Activated naive CD4-positive, alpha-beta T cell treated with anti-CD3 and anti-CD28 coated beads for 36 hours (primary cell): ENCODE measurements at regions not wholly inside any gene's neighbourhood (a gene's known extent, or its start where the extent isn't known, plus 50 kb on each side); places are given as distances from the start of the nearest gene placed in this dataset.

ENCODE experiments used
- CTCF ChIA-PET: fragments of 350-600 bp; sonication (Branson Sonifier 250); formaldehyde crosslinking; loops from one replicate; lab custom pipeline; 2021; ENCODE audit warnings: antibody characterized with exemption; lab: Charles Lee
- DNase-seq: peaks from one replicate; pipeline ENCODE4 v3.0.0-alpha.2; 2020
- H3K27ac Mint-ChIP-seq: one replicate; pipeline ENCODE4 v1.8.0; 2021; ENCODE audit warnings: mild to moderate bottlenecking, mixed read lengths
- H3K27me3 Mint-ChIP-seq: one replicate; pipeline ENCODE4 v1.8.0; 2021; ENCODE audit warnings: low read depth, mixed read lengths
- H3K36me3 Mint-ChIP-seq: one replicate; pipeline ENCODE4 v1.8.0; 2021; ENCODE audit warnings: low read depth, mixed read lengths
- H3K4me1 Mint-ChIP-seq: one replicate; pipeline ENCODE4 v1.8.0; 2021; ENCODE audit warnings: low read depth, mixed read lengths
- H3K4me3 Mint-ChIP-seq: one replicate; pipeline ENCODE4 v1.8.0; 2021; ENCODE audit warnings: mild to moderate bottlenecking, moderate library complexity, mixed read lengths
- H3K9me3 Mint-ChIP-seq: one replicate; pipeline ENCODE4 v1.8.0; 2021; ENCODE audit warnings: mixed read lengths
- intact Hi-C: fragments of 100-400 bp; cut with micrococcal nuclease; formaldehyde crosslinking; loops from one replicate; pipeline ENCODE4 v1.15.1; 2023

DNA sequence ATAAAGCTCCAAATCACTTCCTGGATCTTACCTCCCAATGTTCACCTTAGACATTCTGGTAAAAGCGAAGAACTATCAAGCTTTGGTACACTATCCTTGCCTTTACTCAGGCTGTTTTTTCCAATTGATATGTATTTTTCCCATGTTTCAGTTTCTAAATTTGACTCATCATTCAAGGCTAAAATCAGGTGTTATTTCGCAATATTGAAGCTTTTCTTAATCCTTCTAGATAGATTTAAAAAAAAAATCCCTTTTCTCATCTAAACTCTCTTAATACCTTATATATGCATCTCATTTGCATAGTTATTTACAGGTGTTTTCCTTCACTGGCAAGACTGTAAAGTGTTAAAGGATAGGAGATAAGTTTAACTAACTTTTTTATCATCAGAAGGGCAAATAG, 608.1 kb upstream of the FAM241A start:
- intact Hi-C loops, result no loop called here
- Mint-ChIP-seq H3K36me3 (no peaks in the 10 kb centered on the region), H3K9me3 (no peaks in the 10 kb centered on the region), H3K27me3 (no peaks in the 10 kb centered on the region), H3K27ac (no peak overlapping the region), H3K4me1 (no peaks in the 10 kb centered on the region), H3K4me3 (no peak overlapping the region)
- DNase-seq, result no peak
- CTCF ChIA-PET, result interaction anchor here (0.6 kb wide), 1 partner anchor 20 kb away, joined by 3 read pairs; no protein-coding TSS in a partner anchor

DNA sequence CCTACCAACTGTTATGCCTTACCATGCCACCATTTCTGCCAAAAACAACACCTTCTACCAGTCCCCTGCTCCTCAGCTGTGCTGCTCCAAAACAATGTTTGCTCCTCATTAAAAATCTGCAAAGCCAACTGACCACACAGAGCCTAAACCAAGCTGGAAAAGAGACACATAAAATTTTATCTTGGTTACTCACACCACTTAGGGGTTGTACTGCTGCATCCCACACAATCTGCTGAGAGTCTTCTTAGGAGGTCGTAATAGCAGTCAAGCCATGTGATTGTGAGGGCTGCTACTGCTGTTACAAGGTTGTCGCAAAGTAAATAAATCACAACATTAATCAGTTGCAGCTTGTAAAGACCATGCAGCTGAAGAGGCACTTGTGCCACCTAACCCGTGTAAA, 607.4 kb upstream of the FAM241A start:
- H3K27ac Mint-ChIP-seq, result no peak overlapping the region
- no peaks in the 10 kb centered on the region for H3K36me3 Mint-ChIP-seq
- intact Hi-C loops, result no loop called here

DNA sequence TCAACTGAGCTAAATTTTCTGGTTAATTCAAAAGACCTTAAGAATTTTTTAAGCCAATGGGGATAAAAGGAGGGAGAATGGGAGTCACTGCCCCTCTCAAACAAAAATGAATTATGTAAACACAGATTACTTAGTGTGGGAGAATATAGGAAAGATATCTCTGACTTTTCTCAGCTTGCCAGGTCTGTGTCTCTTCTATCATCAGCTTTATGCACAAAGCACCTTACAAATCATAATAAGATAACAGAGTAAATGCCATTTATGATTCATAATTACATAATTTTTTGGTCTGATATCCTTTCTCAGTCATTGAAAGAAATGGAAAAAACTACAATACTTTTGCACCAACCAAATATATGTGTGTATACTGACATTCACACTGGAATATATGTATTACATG, 604.6 kb upstream of the FAM241A start:
- Mint-ChIP-seq H3K36me3 (no peaks in the 10 kb centered on the region), H3K27ac (no peak overlapping the region), H3K4me3 (no peak overlapping the region), H3K27me3 (no peaks in the 10 kb centered on the region), H3K4me1 (no peaks in the 10 kb centered on the region), H3K9me3 (no peaks in the 10 kb centered on the region)
- intact Hi-C loops, result no loop called here
- CTCF ChIA-PET, result no interaction called here
- no peak for DNase-seq

More for the DNA sequence above, 607.4 kb upstream of the FAM241A start:
- CTCF ChIA-PET, result no interaction called here
- Mint-ChIP-seq H3K27me3 (no peaks in the 10 kb centered on the region), H3K4me1 (no peaks in the 10 kb centered on the region), H3K9me3 (no peaks in the 10 kb centered on the region), H3K4me3 (no peak overlapping the region)
- no peak for DNase-seq

DNA sequence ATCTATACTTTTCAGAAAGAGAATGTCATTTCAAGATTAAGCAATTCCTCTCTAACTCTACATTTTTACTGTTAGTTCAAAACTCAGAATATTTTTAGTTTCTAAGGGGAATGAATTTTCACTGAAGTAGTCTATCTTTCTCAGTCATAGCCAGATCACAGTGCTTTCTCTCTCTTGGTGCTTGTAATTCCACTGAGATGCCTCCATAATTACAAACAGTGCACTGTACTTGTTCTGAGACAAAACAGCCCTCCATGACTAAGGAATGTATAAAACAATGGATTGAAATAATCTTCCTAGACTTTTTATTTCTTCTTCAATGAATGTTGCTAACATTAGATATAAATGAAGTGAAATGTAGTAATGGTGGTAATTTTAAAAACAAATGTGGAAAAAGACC, 603.2 kb upstream of the FAM241A start:
- Mint-ChIP-seq H3K4me3 (no peak overlapping the region), H3K27ac (no peak overlapping the region), H3K36me3 (no peaks in the 10 kb centered on the region), H3K9me3 (no peaks in the 10 kb centered on the region), H3K4me1 (no peaks in the 10 kb centered on the region), H3K27me3 (no peaks in the 10 kb centered on the region)
- intact Hi-C loops, result no loop called here
- no peak for DNase-seq
- CTCF ChIA-PET, result no interaction called here

DNA sequence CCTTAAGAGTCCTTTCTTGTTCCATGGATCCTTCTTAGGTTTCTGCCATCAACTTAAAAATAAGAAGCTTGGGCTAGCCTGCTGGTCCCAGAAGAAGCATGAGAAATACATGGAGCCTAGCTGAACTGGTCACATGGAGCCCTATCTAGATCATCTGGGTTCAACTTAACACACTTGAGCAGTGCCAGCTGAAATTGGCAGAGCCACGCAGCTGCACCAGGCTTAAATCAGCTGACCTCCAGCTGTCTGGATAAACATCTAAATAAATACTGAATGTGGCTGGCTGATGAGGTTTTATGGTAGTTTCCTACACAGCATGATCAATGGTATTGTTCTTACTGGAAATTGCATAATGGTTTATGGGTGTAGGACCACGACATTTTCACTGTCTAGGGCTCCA, 598.4 kb upstream of the FAM241A start:
- Mint-ChIP-seq H3K27ac (no peak overlapping the region), H3K4me3 (no peak overlapping the region), H3K27me3 (no peaks in the 10 kb centered on the region), H3K4me1 (no peaks in the 10 kb centered on the region), H3K36me3 (no peaks in the 10 kb centered on the region), H3K9me3 (no peaks in the 10 kb centered on the region)
- CTCF ChIA-PET, result no interaction called here
- DNase-seq, result no peak
- intact Hi-C loops, result no loop called here

DNA sequence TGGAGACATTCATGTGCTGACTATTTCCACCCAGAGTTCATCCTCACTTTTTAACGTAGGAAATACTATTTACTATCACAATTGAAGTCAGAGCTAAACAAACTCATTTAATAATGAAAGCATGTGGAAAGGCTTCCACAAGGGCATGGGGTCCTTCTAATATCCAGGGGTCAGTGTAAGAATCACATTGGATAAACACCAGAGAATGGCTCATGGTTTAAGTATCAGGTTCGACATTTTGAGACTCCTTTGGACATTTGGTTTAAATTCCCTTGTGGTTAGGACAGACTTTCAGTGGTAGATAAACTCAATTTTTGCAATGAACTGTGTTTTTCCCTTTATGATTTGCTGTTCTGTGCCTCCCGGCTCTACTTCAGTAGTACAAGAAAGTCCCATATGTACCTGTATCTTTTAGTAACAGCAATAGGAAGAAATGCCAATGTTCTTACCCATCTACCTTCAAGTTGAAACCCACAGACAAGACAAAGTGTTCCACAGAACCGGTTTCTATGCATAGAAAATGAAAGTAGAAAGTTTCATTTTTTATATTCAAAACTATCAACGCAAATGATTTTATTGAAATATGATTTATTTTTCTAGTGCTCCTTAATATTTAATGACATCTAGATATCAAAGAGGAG, 589.0 kb upstream of the FAM241A start:
- H3K4me1 Mint-ChIP-seq, result no peaks in the 10 kb centered on the region
- H3K9me3 Mint-ChIP-seq, result peaks cover 2% of the 10 kb centered on the region
- no peak overlapping the region for H3K4me3 Mint-ChIP-seq
- no peaks in the 10 kb centered on the region for H3K36me3 Mint-ChIP-seq
- no peak overlapping the region for H3K27ac Mint-ChIP-seq
- intact Hi-C loops, result no loop called here
- no peak for DNase-seq
- CTCF ChIA-PET, result no interaction called here
- no peaks in the 10 kb centered on the region for H3K27me3 Mint-ChIP-seq

DNA sequence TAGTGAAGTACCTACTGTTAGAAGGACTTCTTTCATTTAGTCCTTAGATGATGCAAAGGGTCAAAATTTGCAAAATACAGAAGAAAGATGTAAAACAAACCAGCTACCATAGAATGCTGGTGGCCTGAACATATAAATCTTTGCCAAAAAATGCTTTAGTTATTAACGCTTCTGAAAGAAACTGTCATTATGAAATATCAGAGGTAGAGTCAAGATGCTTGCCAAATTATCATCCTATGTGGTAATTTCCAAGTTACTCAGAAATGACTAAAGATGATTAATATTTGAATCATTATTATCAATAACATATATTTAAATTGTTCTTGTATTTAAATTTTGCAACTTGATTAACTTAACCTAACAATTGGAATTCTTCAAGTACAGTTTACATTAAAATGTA, 588.4 kb upstream of the FAM241A start:
- CTCF ChIA-PET, result no interaction called here
- H3K27ac Mint-ChIP-seq, result no peak overlapping the region
- H3K36me3 Mint-ChIP-seq, result no peaks in the 10 kb centered on the region
- no peaks in the 10 kb centered on the region for H3K4me1 Mint-ChIP-seq
- H3K4me3 Mint-ChIP-seq, result no peak overlapping the region
- intact Hi-C loops, result no loop called here
- no peaks in the 10 kb centered on the region for H3K27me3 Mint-ChIP-seq
- no peak for DNase-seq
- peaks cover 2% of the 10 kb centered on the region for H3K9me3 Mint-ChIP-seq

DNA sequence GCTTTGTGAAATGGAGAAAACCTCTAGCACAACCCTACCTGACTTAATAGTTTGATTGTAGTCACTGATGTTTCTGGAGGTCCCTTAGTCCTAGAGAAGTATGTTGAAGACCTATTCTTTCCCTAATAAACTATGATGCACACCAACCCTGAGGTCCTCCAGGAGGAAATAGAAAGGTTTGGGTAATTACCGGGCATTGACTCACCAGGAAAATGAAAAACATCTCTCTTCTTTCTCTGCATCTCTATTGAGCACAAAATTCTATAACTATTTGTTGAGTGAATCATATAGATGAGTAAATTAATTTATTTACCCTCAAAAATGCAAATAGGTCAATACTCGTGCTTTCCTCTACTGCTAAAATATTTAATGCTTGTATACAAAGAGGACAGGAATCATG, 582.4 kb upstream of the FAM241A start:
- no peaks in the 10 kb centered on the region for H3K4me1 Mint-ChIP-seq
- CTCF ChIA-PET, result no interaction called here
- H3K36me3 Mint-ChIP-seq, result no peaks in the 10 kb centered on the region
- H3K9me3 Mint-ChIP-seq, result peaks cover 6% of the 10 kb centered on the region
- H3K27ac Mint-ChIP-seq, result no peak overlapping the region
- intact Hi-C loops, result no loop called here
- no peak overlapping the region for H3K4me3 Mint-ChIP-seq
- no peak for DNase-seq
- no peaks in the 10 kb centered on the region for H3K27me3 Mint-ChIP-seq

DNA sequence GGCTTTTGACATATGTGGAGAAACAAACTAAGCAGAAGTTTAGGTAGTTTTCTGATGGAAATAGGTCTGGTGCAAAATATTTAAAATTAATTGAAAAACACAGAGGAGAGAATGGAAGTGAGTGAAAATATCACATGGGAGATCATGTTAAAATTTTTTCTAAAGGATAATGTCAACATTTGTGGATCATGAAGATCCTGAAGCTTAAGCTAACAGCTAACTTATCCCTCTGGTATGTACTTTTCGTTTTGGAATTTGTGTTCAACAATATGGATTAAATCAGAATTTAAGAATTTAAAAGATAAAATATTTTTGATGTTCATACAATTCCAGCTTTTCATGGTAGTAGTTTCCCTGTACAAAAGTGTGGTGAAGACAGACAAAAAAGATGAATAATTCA, 572.8 kb upstream of the FAM241A start:
- Mint-ChIP-seq H3K36me3 (no peaks in the 10 kb centered on the region), H3K4me3 (no peak overlapping the region), H3K27me3 (no peaks in the 10 kb centered on the region), H3K4me1 (no peaks in the 10 kb centered on the region), H3K9me3 (no peaks in the 10 kb centered on the region), H3K27ac (no peak overlapping the region)
- DNase-seq, result no peak
- intact Hi-C loops, result no loop called here
- CTCF ChIA-PET, result no interaction called here

DNA sequence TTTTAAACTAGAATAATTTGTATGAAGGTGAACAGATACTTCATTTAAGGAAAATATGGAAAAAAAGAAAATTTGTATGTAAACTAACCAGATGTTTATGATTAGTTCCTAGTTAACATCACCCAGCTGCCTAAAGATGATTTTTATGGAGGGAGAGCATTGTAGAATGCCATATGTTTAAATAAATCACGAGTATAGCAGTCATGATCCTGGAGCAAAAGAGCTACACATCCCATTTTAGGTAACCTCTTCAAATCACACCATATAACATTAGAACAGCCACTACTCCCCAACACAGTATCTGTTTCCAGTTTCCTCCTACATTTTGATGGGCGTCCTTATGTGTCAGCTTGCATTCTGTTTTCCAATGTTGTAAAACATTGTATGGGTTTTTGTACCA, 571.9 kb upstream of the FAM241A start:
- no peaks in the 10 kb centered on the region for H3K36me3 Mint-ChIP-seq
- intact Hi-C loops, result no loop called here
- no peaks in the 10 kb centered on the region for H3K27me3 Mint-ChIP-seq
- CTCF ChIA-PET, result interaction anchor here (0.6 kb wide), 1 partner anchor 305 kb away, joined by 7 read pairs; no protein-coding TSS in a partner anchor
- H3K4me3 Mint-ChIP-seq, result no peak overlapping the region
- H3K27ac Mint-ChIP-seq, result no peak overlapping the region
- DNase-seq, result no peak
- no peaks in the 10 kb centered on the region for H3K4me1 Mint-ChIP-seq
- no peaks in the 10 kb centered on the region for H3K9me3 Mint-ChIP-seq

DNA sequence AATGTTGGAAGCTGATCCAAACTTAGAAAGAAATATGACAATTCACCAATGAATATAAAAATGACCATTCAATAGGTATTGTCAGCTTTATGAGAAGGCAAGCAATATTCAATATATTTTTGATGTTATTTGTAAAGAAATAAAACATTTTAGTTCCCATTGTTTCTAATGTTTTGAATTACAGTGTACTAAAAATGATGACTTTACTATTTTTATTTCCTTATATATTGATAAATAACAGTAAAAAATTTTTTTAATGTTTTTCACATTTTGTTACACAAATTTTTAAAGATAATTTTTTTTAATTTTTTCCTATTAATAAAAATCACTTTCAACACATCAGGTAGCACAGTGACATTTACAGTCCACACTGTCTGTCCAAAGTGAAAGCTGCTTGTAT, 565.5 kb upstream of the FAM241A start:
- DNase-seq, result no peak
- Mint-ChIP-seq H3K36me3 (no peaks in the 10 kb centered on the region), H3K9me3 (peaks cover 8% of the 10 kb centered on the region), H3K27ac (no peak overlapping the region), H3K27me3 (no peaks in the 10 kb centered on the region), H3K4me1 (no peaks in the 10 kb centered on the region), H3K4me3 (no peak overlapping the region)
- CTCF ChIA-PET, result no interaction called here
- intact Hi-C loops, result no loop called here

DNA sequence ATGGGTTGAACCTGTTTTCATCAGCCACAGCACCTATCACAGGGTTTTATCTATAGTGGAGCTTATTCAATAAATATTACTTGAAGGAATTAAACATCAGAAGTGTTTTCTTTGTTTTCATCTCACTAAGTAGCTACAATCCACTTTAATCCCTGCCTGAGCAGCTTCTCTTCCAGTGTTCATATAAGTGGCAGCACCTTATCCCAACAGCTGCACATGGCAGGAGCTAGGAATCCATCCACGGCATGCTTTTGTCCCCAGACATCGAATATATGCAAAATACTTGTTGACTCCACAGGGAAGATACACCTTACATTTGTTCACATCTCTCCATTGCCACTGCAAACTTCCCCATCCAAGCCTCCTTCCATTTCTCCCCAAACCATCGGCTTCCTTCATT, 549.8 kb upstream of the FAM241A start:
- no peak for DNase-seq
- CTCF ChIA-PET, result no interaction called here
- no peaks in the 10 kb centered on the region for H3K27me3 Mint-ChIP-seq
- H3K27ac Mint-ChIP-seq, result no peak overlapping the region
- H3K4me1 Mint-ChIP-seq, result no peaks in the 10 kb centered on the region
- H3K9me3 Mint-ChIP-seq, result no peaks in the 10 kb centered on the region
- H3K4me3 Mint-ChIP-seq, result no peak overlapping the region
- H3K36me3 Mint-ChIP-seq, result no peaks in the 10 kb centered on the region
- intact Hi-C loops, result no loop called here

DNA sequence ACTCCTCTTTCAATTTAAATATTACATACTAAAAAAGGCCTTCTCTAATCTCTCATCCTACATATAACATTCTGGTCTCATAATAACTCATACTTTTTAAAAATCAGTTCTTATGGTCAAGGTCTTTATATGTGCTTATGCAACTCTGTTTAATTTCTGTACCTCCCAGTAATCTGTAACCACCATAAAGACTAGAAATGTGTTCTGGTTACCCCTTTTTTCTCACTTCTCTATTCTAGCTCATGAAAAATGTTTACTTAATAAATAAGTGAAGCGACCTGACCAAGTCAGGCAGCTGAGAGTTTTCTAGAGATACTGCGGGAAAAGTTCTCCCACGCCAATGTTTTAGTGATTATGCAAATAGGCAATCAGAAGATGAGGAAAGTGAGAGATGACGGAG, 548.8 kb upstream of the FAM241A start:
- H3K4me3 Mint-ChIP-seq, result no peak overlapping the region
- no peak for DNase-seq
- H3K36me3 Mint-ChIP-seq, result no peaks in the 10 kb centered on the region
- intact Hi-C loops, result no loop called here
- CTCF ChIA-PET, result interaction anchor here (0.7 kb wide), 1 partner anchor 9 kb away, joined by 3 read pairs; no protein-coding TSS in a partner anchor
- no peaks in the 10 kb centered on the region for H3K9me3 Mint-ChIP-seq
- no peak overlapping the region for H3K27ac Mint-ChIP-seq
- no peaks in the 10 kb centered on the region for H3K27me3 Mint-ChIP-seq
- H3K4me1 Mint-ChIP-seq, result no peaks in the 10 kb centered on the region
